NCI-H82 (cell line): ENCODE measurements at regions not wholly inside any gene's neighbourhood (a gene's known extent, or its start where the extent isn't known, plus 50 kb on each side); places are given as distances from the start of the nearest gene placed in this dataset.
A peak's percentile ranks its signal among the peaks of the same experiment; 100 is the strongest.
"Not testable (repeated sequence)": the region's sequence is repeated elsewhere in the genome, so short reads cannot be mapped to it uniquely, and the experiment has no call there.

Experiments
- DNase-seq: peaks from one replicate; lab custom pipeline; 2025; lab: John Stamatoyannopoulos, UW

GRCh38 chr2:39581866-39582265 lies 83.9 kb upstream of the TMEM178A start:
- DNase-seq = no peak

- DNase-seq = no peak
Observed at GRCh38 chr2:39583213-39583612, 82.5 kb upstream of the TMEM178A start.

- no peak for DNase-seq
Observed at GRCh38 chr2:39583781-39584180, 81.9 kb upstream of the TMEM178A start.

- no peak for DNase-seq
Observed at GRCh38 chr2:39584283-39584965, 81.3 kb upstream of the TMEM178A start.

- DNase-seq = not testable (repeated sequence)
Observed at GRCh38 chr2:39585531-39585930, 80.2 kb upstream of the TMEM178A start.

GRCh38 chr2:39587168-39587567 lies 78.5 kb upstream of the TMEM178A start:
- DNase-seq = no peak

- DNase-seq = no peak
Observed at GRCh38 chr2:39587641-39588040, 78.1 kb upstream of the TMEM178A start.

- DNase-seq = peak; percentile 50
Observed at GRCh38 chr2:39593439-39594393, 72.0 kb upstream of the TMEM178A start.

GRCh38 chr2:39595116-39595515 lies 70.6 kb upstream of the TMEM178A start:
- no peak for DNase-seq

GRCh38 chr2:39597314-39597713 lies 68.4 kb upstream of the TMEM178A start:
- DNase-seq = no peak

- no peak for DNase-seq
Observed at GRCh38 chr2:39602616-39603015, 63.1 kb upstream of the TMEM178A start.

- no peak for DNase-seq
Observed at GRCh38 chr2:39603436-39603835, 62.3 kb upstream of the TMEM178A start.

- DNase-seq = no peak
Observed at GRCh38 chr2:39604866-39605265, 60.9 kb upstream of the TMEM178A start.

- no peak for DNase-seq
Observed at GRCh38 chr2:39606585-39606984, 59.1 kb upstream of the TMEM178A start.

GRCh38 chr2:39607538-39608262 lies 58.0 kb upstream of the TMEM178A start:
- DNase-seq = no peak

- DNase-seq = no peak
Observed at GRCh38 chr2:39608263-39608575, 57.5 kb upstream of the TMEM178A start.

- no peak for DNase-seq
Observed at GRCh38 chr2:39608686-39609441, 56.9 kb upstream of the TMEM178A start.

GRCh38 chr2:39609917-39610316 lies 55.8 kb upstream of the TMEM178A start:
- no peak for DNase-seq

GRCh38 chr2:39615675-39616074 lies 50.0 kb upstream of the TMEM178A start:
- DNase-seq = no peak
